CD4-positive, alpha-beta T cell treated with Interferon gamma for 1 hour (primary cell): ENCODE measurements at regions not wholly inside any gene's neighbourhood (a gene's known extent, or its start where the extent isn't known, plus 50 kb on each side); places are given as distances from the start of the nearest gene placed in this dataset.
"Not testable (repeated sequence)": the region's sequence is repeated elsewhere in the genome, so short reads cannot be mapped to it uniquely, and the experiment has no call there.

Experiments
- DNase-seq: peaks from one replicate; pipeline ENCODE4 v3.0.0-alpha.2; 2020

GRCh38 chr17:21558921-21559320 lies 133.4 kb upstream of the KCNJ18 start:
- DNase-seq = not testable (repeated sequence)

GRCh38 chr17:21564262-21564661 lies 128.1 kb upstream of the KCNJ18 start:
- DNase-seq = no peak

- DNase-seq = not testable (repeated sequence)
These were observed 127.6 kb upstream of the KCNJ18 start for GRCh38 chr17:21564757-21565156.

GRCh38 chr17:21570427-21570826 lies 121.9 kb upstream of the KCNJ18 start:
- not testable (repeated sequence) for DNase-seq

- DNase-seq = not testable (repeated sequence)
These were observed 120.2 kb upstream of the KCNJ18 start for GRCh38 chr17:21572148-21572547.

GRCh38 chr17:21573271-21573960 lies 118.9 kb upstream of the KCNJ18 start:
- DNase-seq = not testable (repeated sequence)

GRCh38 chr17:21573961-21574610 lies 118.2 kb upstream of the KCNJ18 start:
- DNase-seq = peak; percentile 52

GRCh38 chr17:21574611-21575255 lies 117.6 kb upstream of the KCNJ18 start:
- not testable (repeated sequence) for DNase-seq

- not testable (repeated sequence) for DNase-seq
These were observed 113.5 kb upstream of the KCNJ18 start for GRCh38 chr17:21578783-21579182.

GRCh38 chr17:21592774-21593173 lies 99.5 kb upstream of the KCNJ18 start:
- DNase-seq = no peak

GRCh38 chr17:21593452-21594105 lies 98.7 kb upstream of the KCNJ18 start:
- DNase-seq = not testable (repeated sequence)

GRCh38 chr17:21595086-21595485 lies 97.2 kb upstream of the KCNJ18 start:
- DNase-seq = no peak

GRCh38 chr17:21602176-21602575 lies 90.1 kb upstream of the KCNJ18 start:
- no peak for DNase-seq

- DNase-seq = not testable (repeated sequence)
These were observed 89.0 kb upstream of the KCNJ18 start for GRCh38 chr17:21603292-21603691.

GRCh38 chr17:21611443-21611842 lies 80.9 kb upstream of the KCNJ18 start:
- not testable (repeated sequence) for DNase-seq

GRCh38 chr17:21612123-21613070 lies 79.9 kb upstream of the KCNJ18 start:
- DNase-seq = not testable (repeated sequence)

- DNase-seq = no peak
These were observed 79.3 kb upstream of the KCNJ18 start for GRCh38 chr17:21613071-21613429.

- DNase-seq = not testable (repeated sequence)
These were observed 65.3 kb upstream of the KCNJ18 start for GRCh38 chr17:21626987-21627386.
